Ovary (tissue), 7 donors: ENCODE measurements at regions not wholly inside any gene's neighbourhood (a gene's known extent, or its start where the extent isn't known, plus 50 kb on each side); places are given as distances from the start of the nearest gene placed in this dataset.

Source experiments
- DNase-seq, 5 donors: peaks; one replicate each; pipeline ENCODE4 v3.0.0-alpha.2; 2019 to 2020
- H3K27ac ChIP-seq, 2 donors: fragments of 200-600 bp; one replicate each; pipeline versions ENCODE4 v1.5.1 to v1.8.0; 2019 to 2022
- H3K27me3 ChIP-seq: fragments of 200-600 bp; one replicate; pipeline ENCODE4 v1.8.0; 2022
- H3K36me3 ChIP-seq: fragments of 200-600 bp; sonication (generic); one replicate; pipeline ENCODE4 v1.5.1; 2019
- H3K4me1 ChIP-seq: one replicate; pipeline ENCODE4 v1.8.1; 2013; ENCODE audit warnings: mild to moderate bottlenecking, moderate library complexity; ENCODE audit not compliant: insufficient read depth
- H3K4me3 ChIP-seq: fragments of 200-600 bp; sonication (generic); one replicate; pipeline ENCODE4 v1.5.1; 2017
- H3K9me3 ChIP-seq, 2 donors: fragments of 200-600 bp in 1 of 2; sonication (generic) in 1 of 2; one replicate each; pipeline versions ENCODE4 v1.5.1 to v1.8.1; 2013 to 2019; ENCODE audit warnings: mild to moderate bottlenecking in 1 of 2, moderate library complexity in 1 of 2
- CTCF ChIP-seq, 3 donors: fragments of 450-650 bp in 2 of 3; fragments of 200-600 bp in 1 of 3; IDR thresholded peaks; one replicate each; pipeline versions ENCODE4 v1.5.1 to v1.8.0; 2016 to 2022; ENCODE audit warnings: antibody characterized with exemption in 3 of 3, mild to moderate bottlenecking in 1 of 3
- EP300 ChIP-seq: sonication (generic); formaldehyde crosslinking; IDR thresholded peaks from one replicate; pipeline ENCODE4 v1.6.1; 2017; ENCODE audit warnings: antibody characterized with exemption
- POLR2A ChIP-seq: fragments of 450-650 bp; IDR thresholded peaks from one replicate; pipeline ENCODE4 v1.6.1; 2017; ENCODE audit warnings: antibody characterized with exemption, mild to moderate bottlenecking, moderate library complexity
- WGBS, 3 donors: extraction: QIAGEN DNeasy Blood & Tissue Kit in 1 of 3; methylation state at CpG; one replicate each; pipeline versions ENCODE4 v1.1.5 to v1.1.7; 2013 to 2017; 5-methylcytosine and 5-hydroxymethylcytosine counted together
- intact Hi-C, 4 donors: fragments of 100-400 bp; cut with DNase I; formaldehyde crosslinking; loops; one replicate each; pipeline versions ENCODE4 v1.11.0 to v1.15.1; 2022 to 2023
- donor health status: DM: no; HTN: no; CAD: no; lungs with moderate emphysema.
- donor health status: DM: no; HTN: no; CAD: no.
- donor health status: Bipolar disorder and iron deficiency.
- donor health status: DM: no; HTN: no; CAD: no.
- donor health status: DM: yes; HTN: yes; CAD: no.

GRCh38 chr1:5455056-5455455 lies 537.2 kb downstream of the NPHP4 start:
- Histone ChIP-seq H3K27me3 (no peaks in the 10 kb centered on the region), H3K9me3 (no peaks in the 10 kb centered on the region), H3K4me3 (no peak overlapping the region), H3K4me1 (no peaks in the 10 kb centered on the region), H3K36me3 (no peaks in the 10 kb centered on the region), H3K27ac (no peak overlapping the region)
- WGBS, 3 donors: 53 to 63% (median 55%) methylated on average over 9 of the region's 9 CpGs
- no peak for DNase-seq
- intact Hi-C loops: no loop called here
- TF ChIP-seq CTCF (IDR thresholded peaks at IDR 0.05) (no peak), EP300 (no peak), POLR2A (no peak)

GRCh38 chr1:5453347-5453746 lies 538.9 kb downstream of the NPHP4 start:
- no peak for TF ChIP-seq POLR2A
- no peak for TF ChIP-seq EP300
- no peak for TF ChIP-seq CTCF (IDR thresholded peaks at IDR 0.05)
- intact Hi-C loops: no loop called here
- 86 to 93% (median 91%) methylated on average over 8 of the region's 8 CpGs for WGBS, 3 donors

GRCh38 chr1:5451671-5452070 lies 540.6 kb downstream of the NPHP4 start:
- intact Hi-C loops: no loop called here

More at GRCh38 chr1:5453347-5453746, 538.9 kb downstream of the NPHP4 start:
- H3K9me3 ChIP-seq: no peaks in the 10 kb centered on the region
- no peaks in the 10 kb centered on the region for H3K4me1 ChIP-seq
- no peaks in the 10 kb centered on the region for H3K36me3 ChIP-seq
- no peak overlapping the region for H3K27ac ChIP-seq
- DNase-seq: no peak
- no peaks in the 10 kb centered on the region for H3K27me3 ChIP-seq
- no peak overlapping the region for H3K4me3 ChIP-seq

GRCh38 chr1:5448486-5448885 lies 543.7 kb downstream of the NPHP4 start:
- TF ChIP-seq EP300 (no peak), CTCF (IDR thresholded peaks at IDR 0.05) (no peak), POLR2A (no peak)
- WGBS, 3 donors: 63 to 68% (median 66%) methylated on average over 6 of the region's 6 CpGs
- Histone ChIP-seq H3K27me3 (no peaks in the 10 kb centered on the region), H3K4me3 (no peak overlapping the region), H3K4me1 (no peaks in the 10 kb centered on the region), H3K27ac (no peak overlapping the region), H3K9me3 (no peaks in the 10 kb centered on the region), H3K36me3 (no peaks in the 10 kb centered on the region)
- intact Hi-C loops: no loop called here
- no peak for DNase-seq

More at GRCh38 chr1:5451671-5452070, 540.6 kb downstream of the NPHP4 start:
- Histone ChIP-seq H3K4me1 (no peaks in the 10 kb centered on the region), H3K9me3 (no peaks in the 10 kb centered on the region), H3K27me3 (no peaks in the 10 kb centered on the region), H3K4me3 (no peak overlapping the region), H3K27ac (no peak overlapping the region), H3K36me3 (no peaks in the 10 kb centered on the region)
- no peak for DNase-seq
- TF ChIP-seq EP300: no peak
- no peak for TF ChIP-seq CTCF (IDR thresholded peaks at IDR 0.05)
- TF ChIP-seq POLR2A: no peak
- WGBS, 3 donors: 50 to 71% (median 56%) methylated on average over 11 of the region's 11 CpGs

GRCh38 chr1:5447503-5447960 lies 544.7 kb downstream of the NPHP4 start:
- Histone ChIP-seq H3K4me1 (no peaks in the 10 kb centered on the region), H3K9me3 (no peaks in the 10 kb centered on the region), H3K4me3 (no peak overlapping the region), H3K27me3 (no peaks in the 10 kb centered on the region), H3K27ac (no peak overlapping the region), H3K36me3 (no peaks in the 10 kb centered on the region)
- intact Hi-C loops: no loop called here
- 39 to 49% (median 48%) methylated on average over 6 of the region's 6 CpGs for WGBS, 3 donors
- TF ChIP-seq EP300 (no peak), CTCF (IDR thresholded peaks at IDR 0.05) (no peak), POLR2A (no peak)
- DNase-seq: no peak
